Caki2 (cell line): ENCODE measurements at regions not wholly inside any gene's neighbourhood (a gene's known extent, or its start where the extent isn't known, plus 50 kb on each side); places are given as distances from the start of the nearest gene placed in this dataset.
"Not testable (repeated sequence)": the region's sequence is repeated elsewhere in the genome, so short reads cannot be mapped to it uniquely, and the experiment has no call there.

Experiments
- DNase-seq: peaks from one replicate; pipeline ENCODE4 v3.0.0-alpha.2; 2015; ENCODE audit warnings: low read depth
- in situ Hi-C: cut with HindIII; loops from 2 replicates; pipeline ENCODE4 v1.10.0; 2016; ENCODE audit warnings: low sequenced_read_pairs, low pct_unique_long_range_greater_than_20kb, mixed read lengths

DNA sequence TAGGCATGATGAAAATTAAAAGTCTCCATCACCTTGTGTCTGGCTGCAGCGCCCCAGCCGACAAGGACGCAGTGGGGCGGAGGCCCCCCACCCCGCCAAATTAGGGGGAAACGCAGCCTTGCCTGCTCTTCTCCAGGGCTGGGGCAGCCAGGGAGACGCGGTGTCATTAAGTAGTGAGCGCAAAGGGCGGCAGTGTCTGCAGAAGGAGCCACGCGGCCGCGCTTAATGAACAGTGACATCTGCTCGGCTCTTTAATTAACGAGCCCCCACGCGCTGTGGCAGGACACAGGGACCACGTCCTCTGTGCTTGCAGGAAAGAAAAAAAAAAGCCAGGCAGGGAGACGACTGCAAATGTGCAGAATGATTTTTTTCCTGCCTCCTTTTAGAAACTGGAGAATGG lies 93.4 kb upstream of the NCOR2 start:
- in situ Hi-C loops: no loop called here
- DNase-seq: no peak

DNA sequence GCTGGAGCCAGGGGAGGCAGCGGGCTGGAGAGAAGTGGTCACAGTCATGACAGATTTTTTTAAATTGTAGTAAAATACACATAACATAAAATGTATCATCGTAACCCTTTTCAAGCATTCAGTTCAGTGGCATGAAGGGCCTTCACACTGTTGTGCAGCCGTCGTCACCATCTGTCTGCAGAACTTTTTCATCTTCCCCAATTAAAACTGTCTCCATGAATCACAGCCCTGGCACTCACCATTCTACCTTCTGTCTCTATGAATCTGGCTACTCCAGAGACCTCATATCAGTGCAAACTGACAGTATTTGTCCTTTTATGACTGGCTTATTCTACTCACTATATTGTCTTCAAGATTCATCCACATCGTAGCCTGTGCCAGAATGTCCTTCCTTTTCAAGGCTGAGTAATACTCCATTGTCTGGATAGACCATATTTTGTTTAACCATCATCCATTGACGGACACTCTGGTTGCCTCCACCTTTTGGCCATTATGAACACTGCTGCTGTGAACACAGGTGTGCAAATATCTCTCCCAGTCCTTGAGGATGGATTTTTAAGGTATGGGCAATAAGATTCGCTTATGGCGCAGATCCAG lies 91.5 kb upstream of the NCOR2 start:
- in situ Hi-C loops: no loop called here
- DNase-seq: no peak

DNA sequence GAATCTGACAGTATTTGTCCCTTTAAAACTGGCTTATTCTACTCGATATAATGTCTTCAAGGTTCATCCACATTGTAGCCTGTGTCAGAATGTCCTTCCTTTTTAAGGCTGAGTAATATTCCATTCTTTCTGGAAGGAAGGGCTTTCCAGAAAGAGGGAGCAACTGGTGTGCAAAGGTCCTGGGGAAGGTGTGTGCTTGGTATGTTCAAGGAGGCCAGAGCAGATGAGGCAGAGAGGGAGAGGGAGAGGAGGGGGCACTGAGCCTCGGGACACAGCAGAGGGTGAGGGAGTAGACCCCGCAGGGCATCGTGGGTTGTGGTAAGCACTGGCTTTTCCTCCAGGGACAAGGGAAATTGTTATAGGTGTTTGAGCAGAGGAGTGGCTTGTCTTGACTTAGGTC lies 90.9 kb upstream of the NCOR2 start:
- no peak for DNase-seq
- in situ Hi-C loops: no loop called here

DNA sequence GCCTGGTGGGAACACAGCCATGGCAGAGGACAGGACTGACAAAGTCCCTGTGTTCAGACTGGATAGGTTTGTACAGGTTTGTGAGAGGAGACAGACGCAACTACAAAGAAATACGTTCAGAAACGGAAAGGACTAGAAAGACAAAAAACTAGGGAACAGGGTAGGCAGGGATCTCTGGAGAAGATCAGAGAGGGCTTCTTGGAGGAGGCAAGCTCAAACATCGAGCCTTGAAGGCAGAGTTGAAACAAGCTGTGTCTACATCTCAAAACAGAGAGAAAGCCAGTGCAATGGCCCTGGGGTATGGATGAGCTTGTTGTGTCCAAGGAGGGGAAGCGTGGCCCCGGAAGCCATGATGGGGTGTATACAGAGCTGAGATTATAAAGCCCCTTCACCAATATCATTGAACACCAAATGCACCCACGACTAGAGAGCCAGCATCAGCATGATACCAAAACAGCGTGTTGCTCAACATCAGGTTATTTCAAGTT lies 89.6 kb upstream of the NCOR2 start:
- in situ Hi-C loops: no loop called here
- DNase-seq: no peak

- in situ Hi-C loops: no loop called here
- no peak for DNase-seq
Measured at GRCh38 chr12:124655698-124656516, 88.5 kb upstream of the NCOR2 start.

GRCh38 chr12:124655048-124655697 lies 87.8 kb upstream of the NCOR2 start:
- in situ Hi-C loops: no loop called here
- no peak for DNase-seq

DNA sequence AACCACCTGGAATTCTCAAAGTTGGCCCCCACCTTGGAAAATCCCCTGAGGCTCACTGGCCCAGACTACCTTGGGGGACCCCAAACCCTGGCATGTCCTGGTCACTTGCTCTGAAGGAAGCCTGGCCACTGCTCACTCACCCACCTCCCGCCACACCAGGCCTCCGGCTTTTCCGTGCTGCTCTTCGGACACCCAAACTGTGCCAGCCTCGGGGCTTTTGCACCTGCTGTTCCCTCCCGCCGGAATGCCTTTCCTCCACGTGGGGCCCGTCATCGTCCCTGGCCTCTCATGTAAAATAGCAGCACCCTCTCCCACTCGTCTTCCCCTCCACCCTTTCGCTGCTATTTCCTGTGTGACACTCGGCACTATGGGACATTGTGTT lies 87.2 kb upstream of the NCOR2 start:
- in situ Hi-C loops: no loop called here
- no peak for DNase-seq

DNA sequence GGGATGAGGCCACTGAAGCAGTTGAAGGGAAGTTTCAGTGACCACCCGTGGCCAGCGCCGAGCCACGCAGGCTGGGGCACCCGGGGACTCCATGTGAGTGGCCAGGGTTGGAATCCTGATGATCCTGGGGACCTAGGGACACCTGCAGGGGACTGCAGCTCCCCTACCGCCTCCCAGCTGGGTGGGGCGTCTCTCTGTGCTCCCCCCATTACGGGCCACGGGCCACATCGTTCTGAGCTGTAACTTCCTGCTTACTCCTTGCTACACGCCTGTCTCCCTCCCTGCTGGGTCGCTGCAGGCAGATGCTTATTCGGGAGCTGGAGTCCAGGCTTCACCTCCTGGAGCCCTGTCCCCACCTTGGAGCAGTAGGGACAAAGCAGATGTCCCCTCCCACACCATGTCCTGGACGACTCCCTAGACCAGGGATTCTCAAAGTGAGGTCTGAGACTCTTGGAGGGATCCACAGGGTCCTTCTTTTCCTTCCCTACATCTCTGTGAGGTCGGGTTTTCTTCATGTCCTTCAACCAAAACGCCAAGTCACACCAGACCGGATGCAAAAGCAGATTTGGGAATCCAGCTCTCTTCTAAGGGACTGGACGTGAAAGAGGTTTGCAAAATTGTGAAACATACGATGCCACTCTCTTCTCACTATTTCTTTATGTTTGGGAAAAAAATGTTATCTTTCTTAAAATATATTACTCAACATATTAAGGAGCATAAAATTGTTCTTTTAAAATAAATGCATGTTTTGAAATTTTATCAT lies 85.9 kb upstream of the NCOR2 start:
- DNase-seq: no peak
- in situ Hi-C loops: no loop called here

DNA sequence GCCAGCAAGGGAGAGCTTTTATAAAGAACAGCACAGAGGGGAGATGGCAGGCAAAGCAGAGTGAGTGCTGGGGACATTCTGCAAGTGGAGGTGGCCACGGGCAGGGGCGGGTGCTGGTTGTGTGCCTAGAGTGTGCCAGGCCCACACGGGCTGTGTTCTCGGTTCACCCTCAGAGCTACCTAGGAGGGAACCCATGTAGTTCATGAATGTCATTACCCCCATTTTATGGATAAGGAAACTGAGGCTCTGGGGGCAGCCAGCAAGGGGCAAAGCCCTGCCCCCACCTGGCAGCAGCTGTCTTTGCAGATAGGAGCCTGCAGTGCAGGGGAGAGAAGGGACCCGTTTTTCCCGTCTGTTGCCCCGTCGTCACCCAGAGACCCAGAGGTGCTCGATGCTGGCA lies 85.2 kb upstream of the NCOR2 start:
- in situ Hi-C loops: no loop called here
- DNase-seq: no peak

DNA sequence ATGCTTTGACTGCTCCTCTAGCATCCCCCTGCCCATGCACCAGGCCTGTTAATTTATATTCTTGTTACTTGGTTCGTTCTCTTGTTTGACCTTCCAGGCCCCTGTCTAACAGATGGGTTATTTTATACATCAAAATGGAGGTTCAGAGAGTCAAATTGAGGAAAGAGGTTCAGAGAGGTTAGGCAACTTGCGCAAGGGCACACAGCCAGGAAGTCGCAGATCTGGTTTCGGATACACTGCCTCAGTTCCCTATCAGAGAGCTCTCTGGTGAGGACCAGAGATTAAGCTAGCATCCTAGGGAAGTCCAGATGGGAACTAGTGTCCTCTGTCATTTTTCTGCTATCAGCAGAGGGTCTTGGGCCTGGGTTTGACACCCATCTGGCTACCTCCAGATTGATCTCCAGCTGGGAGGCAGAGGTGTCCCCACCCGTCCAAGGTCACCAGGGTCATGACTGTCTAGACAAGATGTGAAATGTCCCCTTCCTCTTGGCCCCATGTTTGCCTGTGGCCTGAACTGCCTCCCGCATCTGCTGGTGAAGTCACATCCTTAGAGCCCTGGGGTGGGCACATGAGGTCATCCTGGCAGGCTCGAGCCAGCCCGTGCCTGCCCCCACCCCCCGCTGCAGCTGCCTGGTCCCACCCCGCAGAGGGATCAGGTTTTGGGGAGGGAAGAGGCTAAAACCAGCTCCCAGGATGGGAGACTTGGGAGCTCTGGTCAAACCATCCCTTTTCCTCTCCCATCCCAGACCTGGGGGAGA lies 84.3 kb upstream of the NCOR2 start:
- in situ Hi-C loops: no loop called here
- no peak for DNase-seq

DNA sequence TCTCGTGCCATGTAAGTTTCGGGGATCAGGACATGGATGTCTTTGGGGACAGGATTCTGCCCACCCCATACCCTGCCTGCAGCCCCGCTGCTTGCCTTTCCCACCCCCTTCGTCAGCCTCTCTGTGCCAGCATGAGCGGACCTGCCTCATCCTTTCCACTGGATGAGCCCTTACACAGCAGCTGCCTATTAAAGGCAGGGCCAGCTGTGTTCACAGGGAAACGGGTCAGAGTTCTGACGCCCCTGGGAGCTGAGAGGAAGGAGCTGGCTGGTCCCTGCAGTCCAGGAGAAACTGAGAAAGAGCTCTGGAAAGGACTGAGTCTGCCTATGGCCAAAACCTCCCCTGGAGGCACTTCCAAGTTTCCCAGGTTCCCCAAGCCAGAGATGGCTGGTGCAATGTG lies 83.5 kb upstream of the NCOR2 start:
- in situ Hi-C loops: no loop called here
- no peak for DNase-seq

GRCh38 chr12:124648710-124649384 lies 81.4 kb upstream of the NCOR2 start:
- in situ Hi-C loops: no loop called here

DNA sequence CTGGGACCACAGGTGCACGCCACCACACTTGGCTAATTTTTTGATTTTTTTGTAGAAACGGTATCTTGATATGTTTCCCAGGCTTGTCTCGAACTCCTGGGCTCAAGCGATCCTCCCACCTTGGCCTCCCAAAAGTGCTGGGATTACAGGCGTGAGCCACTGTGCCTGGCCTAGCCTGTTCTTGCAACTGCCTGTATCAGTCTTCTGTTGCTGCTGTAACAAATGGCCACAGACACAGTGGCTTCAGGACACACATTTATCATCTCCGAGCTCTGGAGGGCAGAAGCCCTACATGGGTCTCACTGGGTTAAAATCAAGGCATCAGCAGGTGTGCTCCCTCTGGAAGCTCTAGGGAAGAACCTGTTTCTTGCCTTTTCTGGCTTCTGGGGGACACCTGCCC lies 79.9 kb upstream of the NCOR2 start:
- DNase-seq: no peak
- in situ Hi-C loops: no loop called here

More at GRCh38 chr12:124648710-124649384, 81.4 kb upstream of the NCOR2 start:
- no peak for DNase-seq

DNA sequence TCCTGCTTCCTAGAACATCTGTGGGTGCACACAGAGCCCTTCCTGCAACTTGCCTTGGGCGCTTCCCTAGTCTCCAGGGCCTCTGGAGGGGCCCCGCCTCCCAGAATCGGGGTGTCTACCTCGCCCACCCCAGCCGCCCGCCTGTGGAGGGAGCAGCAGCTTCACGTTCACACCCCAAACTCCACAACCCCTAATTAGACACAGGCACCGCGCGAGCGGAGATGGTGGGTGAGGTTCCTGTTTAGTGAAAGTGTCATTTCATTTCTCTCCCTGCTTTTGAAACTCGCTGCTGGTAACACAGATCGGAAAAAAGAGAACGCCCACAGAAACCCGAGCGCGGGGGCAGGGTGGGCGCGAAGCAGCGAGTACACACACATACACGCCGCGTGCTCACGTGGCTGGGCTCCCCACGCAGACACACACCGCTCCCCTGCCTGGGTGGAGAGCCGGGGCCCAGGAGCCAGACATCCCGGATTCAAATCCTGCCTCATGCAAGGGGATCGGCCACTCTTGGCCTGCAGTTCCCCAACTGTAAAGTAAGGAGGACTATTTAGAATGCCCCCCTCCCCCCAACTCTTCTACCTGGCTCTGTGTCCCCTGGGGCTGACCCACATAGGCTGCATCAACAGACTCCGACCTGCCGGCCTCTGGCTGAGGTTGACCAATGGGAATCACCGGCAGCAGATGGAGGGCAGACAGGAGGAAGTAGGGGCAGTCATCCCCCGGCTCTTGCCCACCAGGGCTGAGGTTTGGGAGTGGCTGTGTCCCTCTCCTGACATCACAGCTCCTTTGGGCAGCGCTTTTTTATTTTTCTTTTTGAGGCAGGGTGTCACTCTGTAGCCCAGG lies 79.2 kb upstream of the NCOR2 start:
- in situ Hi-C loops: no loop called here
- no peak for DNase-seq

GRCh38 chr12:124645530-124646244 lies 78.3 kb upstream of the NCOR2 start:
- in situ Hi-C loops: no loop called here
- no peak for DNase-seq

GRCh38 chr12:124643768-124644167 lies 76.4 kb upstream of the NCOR2 start:
- DNase-seq, in situ Hi-C loops: not testable (repeated sequence)
